Gastrocnemius medialis (tissue), 4 donors: ENCODE measurements at regions not wholly inside any gene's neighbourhood (a gene's known extent, or its start where the extent isn't known, plus 50 kb on each side); places are given as distances from the start of the nearest gene placed in this dataset.

Experiments
- CTCF ChIP-seq, 5 experiments: fragments of 450-650 bp in 3 of 5; fragments of 200-600 bp in 2 of 5; sonication (generic) in 2 of 5; IDR thresholded peaks in 4 of 5; conservative IDR thresholded peaks in 1 of 5; 1 replicate in 4 of 5; 2 replicates in 1 of 5; pipeline ENCODE4 v1.5.1; 2016 to 2019; ENCODE audit warnings: antibody characterized with exemption in 5 of 5, mild to moderate bottlenecking in 3 of 5, moderate library complexity in 3 of 5
- POLR2A ChIP-seq, 2 donors: fragments of 450-650 bp; IDR thresholded peaks; one replicate each; pipeline ENCODE4 v1.6.1; 2017; ENCODE audit warnings: antibody characterized with exemption in 2 of 2, mild to moderate bottlenecking in 2 of 2, moderate library complexity in 2 of 2

- TF ChIP-seq POLR2A (IDR thresholded peaks at IDR 0.05) (no peak), CTCF (IDR thresholded peaks at IDR 0.05 in 4 of 5, conservative IDR thresholded peaks at IDR 0.05 in 1 of 5) (no peak)
Measured at GRCh38 chr16:55261301-55261700, 62.7 kb upstream of the IRX6 start.
